ENCODE measurements at regions not wholly inside any gene's neighbourhood (a gene's known extent, or its start where the extent isn't known, plus 50 kb on each side); places are given as distances from the start of the nearest gene placed in this dataset.
A peak's percentile ranks its signal among the peaks of the same experiment; 100 is the strongest.

DNA sequence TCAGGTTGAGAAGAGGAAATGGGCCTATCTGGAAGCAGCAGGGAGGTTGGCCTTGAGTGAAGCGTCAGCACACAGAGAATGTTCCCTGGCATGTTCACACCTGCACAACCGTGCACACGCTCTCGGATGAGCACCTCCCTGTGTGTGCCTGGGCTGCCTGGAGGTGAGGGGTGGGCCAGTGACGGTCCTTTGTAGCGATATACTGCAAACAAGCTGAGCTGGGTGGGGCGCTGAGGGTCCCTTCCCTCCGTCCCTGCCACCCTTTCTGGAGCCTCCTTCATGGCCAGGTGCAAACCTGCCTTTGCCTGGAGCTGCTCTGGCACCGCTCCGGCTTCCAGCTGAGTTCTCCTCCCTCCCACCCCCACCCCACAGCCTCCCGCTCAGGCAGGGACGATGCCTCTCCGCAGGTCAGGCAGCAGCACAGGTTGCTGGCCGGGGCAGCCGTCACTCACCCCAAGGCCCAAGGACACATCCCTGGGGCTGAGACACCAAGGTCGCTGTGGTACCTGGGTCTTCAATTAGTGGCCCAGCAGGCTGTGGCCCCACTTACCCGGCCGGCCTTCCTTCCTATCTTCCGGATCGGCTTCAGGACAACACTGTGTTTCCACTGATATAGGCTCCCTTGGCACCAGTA, 111.6 kb downstream of the ERMARD start:
- Histone ChIP-seq H3K27me3 (ENCODE audit: control insufficient read depth in 5 of 5, insufficient read depth in 4 of 5, low read length in 5 of 5) (peaks cover 0 to 9% (median 3%) of the 10 kb centered on the region in 5 donors), H3K9me3 (ENCODE audit: control insufficient read depth in 5 of 5, low read length in 5 of 5) (peaks cover 0 to 5% (median 4%) of the 10 kb centered on the region in 5 donors), H3K9ac (ENCODE audit: low read length in 5 of 5) (no peak overlapping the region), H3K4me3 (ENCODE audit: low read depth in 1 of 5, low read length in 5 of 5) (no peak overlapping the region), H3K27ac (ENCODE audit: low read depth, low read length) (no peak overlapping the region), H3K36me3 (ENCODE audit: control insufficient read depth in 5 of 5, insufficient read depth in 5 of 5, low read length in 5 of 5) (no peaks in the 10 kb centered on the region), H3K4me1 (ENCODE audit: control insufficient read depth in 5 of 5, insufficient read depth in 5 of 5, low read length in 5 of 5) (peaks cover 0 to 45% (median 12%) of the 10 kb centered on the region in 5 donors)

GRCh38 chr6:169862043-169862891, 110.8 kb downstream of the ERMARD start:
- Histone ChIP-seq H3K27ac (ENCODE audit: low read depth, low read length) (no peak overlapping the region), H3K9me3 (ENCODE audit: control insufficient read depth in 5 of 5, low read length in 5 of 5) (peaks cover 0 to 12% (median 10%) of the 10 kb centered on the region in 5 donors), H3K36me3 (ENCODE audit: control insufficient read depth in 5 of 5, insufficient read depth in 5 of 5, low read length in 5 of 5) (no peaks in the 10 kb centered on the region), H3K4me1 (ENCODE audit: control insufficient read depth in 5 of 5, insufficient read depth in 5 of 5, low read length in 5 of 5) (peaks cover 0 to 44% (median 12%) of the 10 kb centered on the region in 5 donors), H3K27me3 (ENCODE audit: control insufficient read depth in 5 of 5, insufficient read depth in 4 of 5, low read length in 5 of 5) (peaks cover 0 to 9% (median 3%) of the 10 kb centered on the region in 5 donors), H3K4me3 (ENCODE audit: low read depth in 1 of 5, low read length in 5 of 5) (no peak overlapping the region), H3K9ac (ENCODE audit: low read length in 5 of 5) (no peak overlapping the region)

- peaks cover 0 to 12% (median 10%) of the 10 kb centered on the region in 5 donors for H3K9me3 ChIP-seq (ENCODE audit: control insufficient read depth in 5 of 5, low read length in 5 of 5)
- H3K4me1 ChIP-seq (ENCODE audit: control insufficient read depth in 5 of 5, insufficient read depth in 5 of 5, low read length in 5 of 5) = peaks cover 0 to 44% (median 12%) of the 10 kb centered on the region in 5 donors
- H3K27ac ChIP-seq (ENCODE audit: low read depth, low read length) = no peak overlapping the region
Observed at GRCh38 chr6:169861431-169862042, 110.1 kb downstream of the ERMARD start.

GRCh38 chr6:169859978-169860703, 108.7 kb downstream of the ERMARD start:
- no peaks in the 10 kb centered on the region for H3K36me3 ChIP-seq (ENCODE audit: control insufficient read depth in 5 of 5, insufficient read depth in 5 of 5, low read length in 5 of 5)
- peak overlapping the region; percentile 5 for H3K27ac ChIP-seq (ENCODE audit: low read depth, low read length)
- peaks cover 0 to 44% (median 12%) of the 10 kb centered on the region in 5 donors for H3K4me1 ChIP-seq (ENCODE audit: control insufficient read depth in 5 of 5, insufficient read depth in 5 of 5, low read length in 5 of 5)
- H3K27me3 ChIP-seq (ENCODE audit: control insufficient read depth in 5 of 5, insufficient read depth in 4 of 5, low read length in 5 of 5) = peaks cover 0 to 9% (median 3%) of the 10 kb centered on the region in 5 donors
- peaks cover 0 to 12% (median 10%) of the 10 kb centered on the region in 5 donors for H3K9me3 ChIP-seq (ENCODE audit: control insufficient read depth in 5 of 5, low read length in 5 of 5)
- H3K9ac ChIP-seq (ENCODE audit: low read length in 5 of 5) = no peak overlapping the region
- peak overlapping the region in 1 of 5 donors; percentile 29 for H3K4me3 ChIP-seq (ENCODE audit: low read depth in 1 of 5, low read length in 5 of 5)

More at GRCh38 chr6:169861431-169862042, 110.1 kb downstream of the ERMARD start:
- Histone ChIP-seq H3K9ac (ENCODE audit: low read length in 5 of 5) (no peak overlapping the region), H3K27me3 (ENCODE audit: control insufficient read depth in 5 of 5, insufficient read depth in 4 of 5, low read length in 5 of 5) (peaks cover 0 to 9% (median 3%) of the 10 kb centered on the region in 5 donors), H3K4me3 (ENCODE audit: low read depth in 1 of 5, low read length in 5 of 5) (no peak overlapping the region), H3K36me3 (ENCODE audit: control insufficient read depth in 5 of 5, insufficient read depth in 5 of 5, low read length in 5 of 5) (no peaks in the 10 kb centered on the region)

DNA sequence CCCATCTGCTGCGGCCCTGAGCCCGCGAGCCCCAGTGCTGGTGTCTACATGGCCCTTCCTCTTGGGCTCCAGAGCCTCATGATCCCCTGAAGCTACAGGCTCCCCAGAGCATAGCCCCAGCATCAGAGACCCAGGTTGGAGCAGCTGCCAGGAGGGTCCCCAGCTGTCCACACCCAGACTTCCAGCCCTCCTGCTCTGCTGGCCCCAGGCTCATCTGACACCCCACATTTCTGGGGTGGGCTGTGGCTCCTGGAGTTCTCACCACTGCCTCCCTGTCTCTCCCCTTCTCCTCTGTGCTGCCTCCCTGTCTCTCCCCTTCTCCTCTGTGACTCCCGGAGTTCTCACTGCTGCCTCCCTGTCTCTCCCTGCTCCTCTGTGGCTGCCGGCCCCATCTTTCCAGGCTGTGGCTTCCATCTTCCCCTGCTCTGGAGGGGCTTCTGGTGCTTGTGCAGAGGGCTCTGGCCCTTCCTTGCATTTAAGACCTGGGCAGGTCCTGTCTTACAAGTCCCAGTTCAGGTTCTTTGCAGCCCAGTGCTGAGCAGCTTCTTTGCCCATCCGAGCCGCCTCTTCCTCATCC, 108.1 kb downstream of the ERMARD start:
- no peak overlapping the region for H3K27ac ChIP-seq (ENCODE audit: low read depth, low read length)
- peaks cover 0 to 9% (median 3%) of the 10 kb centered on the region in 5 donors for H3K27me3 ChIP-seq (ENCODE audit: control insufficient read depth in 5 of 5, insufficient read depth in 4 of 5, low read length in 5 of 5)
- H3K4me3 ChIP-seq (ENCODE audit: low read depth in 1 of 5, low read length in 5 of 5) = no peak overlapping the region
- H3K4me1 ChIP-seq (ENCODE audit: control insufficient read depth in 5 of 5, insufficient read depth in 5 of 5, low read length in 5 of 5) = peaks cover 0 to 44% (median 12%) of the 10 kb centered on the region in 5 donors
- peaks cover 0 to 12% (median 10%) of the 10 kb centered on the region in 5 donors for H3K9me3 ChIP-seq (ENCODE audit: control insufficient read depth in 5 of 5, low read length in 5 of 5)
- H3K36me3 ChIP-seq (ENCODE audit: control insufficient read depth in 5 of 5, insufficient read depth in 5 of 5, low read length in 5 of 5) = no peaks in the 10 kb centered on the region
- no peak overlapping the region for H3K9ac ChIP-seq (ENCODE audit: low read length in 5 of 5)

DNA sequence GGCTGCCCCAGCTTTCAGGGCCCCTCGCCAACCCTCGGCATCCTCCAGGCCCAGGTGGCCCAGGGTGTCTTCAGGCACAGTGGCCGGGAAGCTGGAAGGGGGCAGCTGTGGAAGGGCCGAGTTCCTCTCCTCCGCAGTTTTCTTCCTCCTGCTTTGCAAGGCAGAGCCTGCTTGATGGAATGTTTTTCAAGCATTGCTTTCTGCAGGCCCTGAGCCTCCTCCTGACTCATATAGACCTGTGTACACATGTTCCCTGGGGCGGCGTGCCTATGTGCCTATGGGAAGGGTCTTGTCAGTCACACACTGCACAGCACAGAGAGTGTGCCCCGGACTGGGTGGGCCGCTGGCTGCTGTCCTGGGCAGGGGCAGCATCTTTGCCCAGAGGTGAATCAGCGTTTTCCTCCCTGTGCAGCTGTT, 107.5 kb downstream of the ERMARD start:
- peaks cover 0 to 12% (median 10%) of the 10 kb centered on the region in 5 donors for H3K9me3 ChIP-seq (ENCODE audit: control insufficient read depth in 5 of 5, low read length in 5 of 5)
- H3K4me1 ChIP-seq (ENCODE audit: control insufficient read depth in 5 of 5, insufficient read depth in 5 of 5, low read length in 5 of 5) = peaks cover 0 to 44% (median 12%) of the 10 kb centered on the region in 5 donors
- no peak overlapping the region for H3K27ac ChIP-seq (ENCODE audit: low read depth, low read length)
- H3K27me3 ChIP-seq (ENCODE audit: control insufficient read depth in 5 of 5, insufficient read depth in 4 of 5, low read length in 5 of 5) = peaks cover 0 to 9% (median 3%) of the 10 kb centered on the region in 5 donors
- no peak overlapping the region for H3K4me3 ChIP-seq (ENCODE audit: low read depth in 1 of 5, low read length in 5 of 5)
- no peaks in the 10 kb centered on the region for H3K36me3 ChIP-seq (ENCODE audit: control insufficient read depth in 5 of 5, insufficient read depth in 5 of 5, low read length in 5 of 5)
- H3K9ac ChIP-seq (ENCODE audit: low read length in 5 of 5) = no peak overlapping the region

GRCh38 chr6:169858293-169858934, 107.0 kb downstream of the ERMARD start:
- Histone ChIP-seq H3K9ac (ENCODE audit: low read length in 5 of 5) (no peak overlapping the region), H3K27me3 (ENCODE audit: control insufficient read depth in 5 of 5, insufficient read depth in 4 of 5, low read length in 5 of 5) (peaks cover 0 to 9% (median 3%) of the 10 kb centered on the region in 5 donors), H3K9me3 (ENCODE audit: control insufficient read depth in 5 of 5, low read length in 5 of 5) (peaks cover 0 to 12% (median 10%) of the 10 kb centered on the region in 5 donors), H3K27ac (ENCODE audit: low read depth, low read length) (no peak overlapping the region), H3K4me1 (ENCODE audit: control insufficient read depth in 5 of 5, insufficient read depth in 5 of 5, low read length in 5 of 5) (peaks cover 0 to 44% (median 14%) of the 10 kb centered on the region in 5 donors), H3K36me3 (ENCODE audit: control insufficient read depth in 5 of 5, insufficient read depth in 5 of 5, low read length in 5 of 5) (no peaks in the 10 kb centered on the region), H3K4me3 (ENCODE audit: low read depth in 1 of 5, low read length in 5 of 5) (no peak overlapping the region)

DNA sequence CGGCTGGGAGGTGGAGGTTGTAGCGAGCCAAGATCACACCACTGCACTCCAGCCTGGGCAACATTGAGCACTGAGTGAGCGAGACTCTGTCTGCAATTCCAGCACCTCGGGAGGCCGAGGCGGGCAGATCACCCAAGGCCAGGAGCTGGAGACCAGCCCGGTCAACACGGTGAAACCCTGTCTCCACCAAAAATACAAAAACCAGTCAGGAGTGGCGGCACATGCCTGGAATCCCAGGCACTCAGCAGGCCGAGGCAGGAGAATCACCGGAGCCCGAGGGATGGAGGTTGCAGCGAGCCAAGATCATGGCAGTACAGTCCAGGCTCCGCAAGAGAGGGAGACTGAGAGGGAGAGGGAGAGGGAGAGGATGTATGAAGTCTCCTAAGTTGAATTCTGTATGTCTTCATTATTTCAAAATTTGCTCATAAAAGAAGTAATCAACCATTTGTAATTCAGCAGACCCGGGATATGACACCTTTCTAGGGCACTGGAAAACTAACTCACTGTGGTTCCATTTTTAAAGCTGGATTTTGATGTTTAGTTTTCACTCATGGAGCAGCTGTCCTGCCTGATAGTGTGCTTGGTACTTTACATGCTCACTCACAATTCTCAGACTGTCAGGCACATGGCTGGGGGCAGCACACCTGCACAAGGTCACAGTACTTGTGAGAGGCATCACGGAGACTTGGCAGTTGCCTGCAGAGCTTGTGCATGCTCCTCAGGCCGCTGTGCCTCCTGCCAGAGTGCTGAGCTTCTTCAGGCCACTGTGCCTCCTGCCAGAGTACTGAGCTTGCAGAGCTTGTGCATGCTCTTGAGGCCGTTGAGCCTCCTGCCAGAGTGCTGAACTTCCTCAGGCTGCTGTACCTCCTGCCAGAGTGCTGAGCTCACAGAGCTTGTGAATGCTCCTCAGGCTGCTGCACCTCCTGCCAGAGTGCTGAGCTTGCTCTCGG, 106.2 kb downstream of the ERMARD start:
- Histone ChIP-seq H3K4me3 (ENCODE audit: low read depth in 1 of 5, low read length in 5 of 5) (peak overlapping the region in 1 of 5 donors; percentile 12), H3K27ac (ENCODE audit: low read depth, low read length) (no peak overlapping the region), H3K27me3 (ENCODE audit: control insufficient read depth in 5 of 5, insufficient read depth in 4 of 5, low read length in 5 of 5) (peaks cover 0 to 9% (median 0%) of the 10 kb centered on the region in 5 donors), H3K9me3 (ENCODE audit: control insufficient read depth in 5 of 5, low read length in 5 of 5) (peaks cover 0 to 12% (median 10%) of the 10 kb centered on the region in 5 donors), H3K4me1 (ENCODE audit: control insufficient read depth in 5 of 5, insufficient read depth in 5 of 5, low read length in 5 of 5) (peaks cover 0 to 44% (median 12%) of the 10 kb centered on the region in 5 donors), H3K9ac (ENCODE audit: low read length in 5 of 5) (no peak overlapping the region), H3K36me3 (ENCODE audit: control insufficient read depth in 5 of 5, insufficient read depth in 5 of 5, low read length in 5 of 5) (no peaks in the 10 kb centered on the region)
